Stimulated activated naive CD4-positive, alpha-beta T cell (primary cell): ENCODE measurements at regions not wholly inside any gene's neighbourhood (a gene's known extent, or its start where the extent isn't known, plus 50 kb on each side); places are given as distances from the start of the nearest gene placed in this dataset.

Source experiments
- DNase-seq, 6 experiments: peaks; one replicate each; lab custom pipeline; 2025; lab: John Stamatoyannopoulos, UW

- no peak for DNase-seq
Measured at GRCh38 chr14:104514156-104514848, 65.3 kb upstream of the C14orf180 start.

GRCh38 chr14:104515059-104515810 lies 64.3 kb upstream of the C14orf180 start:
- no peak for DNase-seq

DNA sequence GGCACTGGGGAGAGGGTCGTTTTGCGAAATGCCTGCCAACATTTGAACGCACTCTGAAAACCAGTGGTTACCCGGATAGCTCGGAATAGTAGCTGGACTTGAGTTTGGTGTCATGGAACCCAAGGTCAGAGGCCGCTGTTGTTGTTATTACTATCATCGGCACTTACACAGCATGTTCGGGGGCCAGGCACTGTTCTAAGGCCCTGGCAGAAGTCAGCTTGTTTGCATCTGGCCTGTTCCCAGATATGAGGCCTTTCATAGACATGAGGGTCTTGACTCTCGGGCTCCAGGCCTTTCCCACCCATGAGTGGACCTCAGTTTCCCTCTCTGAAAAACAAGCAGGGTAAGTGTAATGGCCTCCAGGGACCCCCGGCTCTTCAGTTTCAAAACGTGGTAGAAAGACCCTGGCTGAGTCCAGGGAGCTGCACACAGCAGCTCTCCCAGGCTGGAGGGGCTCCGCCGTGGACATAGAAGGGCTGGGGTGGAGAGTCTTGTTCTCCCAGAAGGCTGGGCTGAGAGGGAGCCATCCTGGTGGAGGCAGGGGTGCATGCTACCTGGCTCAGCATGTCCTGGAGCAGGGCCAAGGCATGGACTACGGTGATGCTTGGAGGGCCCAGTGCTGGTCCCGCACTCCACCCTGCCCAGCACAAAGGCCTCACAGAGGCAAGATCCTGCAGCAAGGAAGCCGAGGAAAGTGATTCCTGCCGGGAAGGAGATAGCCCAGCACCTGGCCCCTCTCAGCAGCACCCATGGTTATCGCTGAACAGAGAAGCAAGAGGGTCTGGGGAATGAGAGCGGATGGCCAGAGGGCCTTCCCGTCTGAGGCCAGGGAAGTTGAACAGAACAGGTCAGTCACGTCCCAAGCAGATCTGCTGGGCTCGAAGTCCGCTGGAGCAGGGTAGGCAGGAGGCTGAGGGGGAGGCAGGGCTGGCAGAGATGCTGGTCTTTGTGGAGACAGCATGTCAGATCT lies 63.5 kb upstream of the C14orf180 start:
- no peak for DNase-seq

- no peak for DNase-seq
Measured at GRCh38 chr14:104516906-104517305, 62.7 kb upstream of the C14orf180 start.

GRCh38 chr14:104517426-104517825 lies 62.1 kb upstream of the C14orf180 start:
- DNase-seq, result no peak

GRCh38 chr14:104517867-104518266 lies 61.7 kb upstream of the C14orf180 start:
- no peak for DNase-seq

- DNase-seq, result no peak
Measured at GRCh38 chr14:104518659-104519350, 60.8 kb upstream of the C14orf180 start.

- DNase-seq, result no peak
Measured at GRCh38 chr14:104519721-104520120, 59.8 kb upstream of the C14orf180 start.

GRCh38 chr14:104520620-104521410 lies 58.7 kb upstream of the C14orf180 start:
- no peak for DNase-seq

- no peak for DNase-seq
Measured at GRCh38 chr14:104521816-104522745, 57.5 kb upstream of the C14orf180 start.

- DNase-seq, result no peak
Measured at GRCh38 chr14:104522926-104523545, 56.5 kb upstream of the C14orf180 start.

DNA sequence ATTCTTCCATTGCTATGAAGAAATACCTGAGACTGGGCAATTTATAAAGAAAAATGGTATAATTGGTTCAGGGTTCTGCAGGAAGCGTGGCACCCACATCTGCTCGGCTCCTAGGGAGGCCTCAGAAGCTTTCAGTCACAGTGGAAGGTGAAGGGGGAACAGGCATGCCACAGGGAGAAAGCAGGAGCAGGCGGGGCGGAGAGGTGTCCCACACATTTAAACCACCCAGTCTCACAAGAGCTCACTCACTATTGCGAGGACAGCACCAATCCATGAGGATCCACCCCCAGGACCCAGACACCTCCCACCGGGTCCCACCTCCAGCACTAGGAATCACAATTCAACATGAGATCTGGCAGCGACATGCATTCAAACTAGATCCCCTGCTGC lies 56.0 kb upstream of the C14orf180 start:
- DNase-seq, result no peak

DNA sequence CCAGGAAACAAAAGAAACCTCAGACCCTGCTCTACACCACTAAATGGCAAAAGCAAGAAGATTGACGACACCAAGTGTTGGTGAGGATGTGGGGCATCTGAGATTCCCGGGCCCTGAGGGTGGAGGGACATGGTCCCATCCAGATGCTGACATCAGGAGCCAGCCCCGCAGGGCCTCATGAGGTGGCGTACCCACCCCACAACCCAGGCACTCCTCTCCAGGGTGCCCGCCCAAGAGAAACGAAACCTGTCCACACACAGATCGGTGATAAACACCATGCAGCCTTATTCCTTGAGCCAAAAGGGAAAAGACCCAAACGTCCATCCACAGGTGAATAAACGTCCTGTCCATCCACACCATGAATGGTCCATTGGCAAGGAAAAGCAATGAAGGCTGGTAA lies 54.8 kb upstream of the C14orf180 start:
- DNase-seq, result no peak

DNA sequence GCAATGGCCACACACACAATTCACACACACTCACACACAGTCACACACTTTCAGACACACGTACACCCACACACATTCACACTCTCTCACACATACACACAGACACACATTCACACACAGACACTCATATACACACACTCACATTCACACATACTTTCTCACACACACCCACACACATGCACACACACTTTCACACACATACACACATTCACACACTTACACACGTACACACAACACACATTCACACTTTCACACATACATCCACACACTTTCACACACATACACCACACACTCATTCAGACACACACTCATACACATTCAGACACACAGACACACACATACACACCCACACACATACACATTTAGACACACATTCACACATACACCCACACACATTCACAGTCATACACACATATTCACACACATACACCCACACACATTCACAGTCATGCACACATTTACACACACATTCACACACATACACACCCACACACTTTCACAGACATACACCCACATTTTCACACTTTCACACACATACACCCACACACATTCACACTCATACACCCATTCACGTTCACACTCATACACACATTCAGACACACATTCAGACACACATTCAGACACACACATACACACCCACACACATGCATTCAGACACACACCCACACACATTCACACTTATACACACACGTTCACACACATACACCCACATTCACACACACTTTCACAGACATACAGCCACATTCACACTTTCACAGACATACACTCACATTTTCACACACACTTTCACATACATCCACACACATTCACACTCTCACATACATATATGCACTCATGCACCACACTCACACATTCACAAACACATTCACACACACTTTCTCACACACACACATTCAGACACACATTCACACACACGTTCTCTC lies 52.6 kb upstream of the C14orf180 start:
- DNase-seq, result no peak

DNA sequence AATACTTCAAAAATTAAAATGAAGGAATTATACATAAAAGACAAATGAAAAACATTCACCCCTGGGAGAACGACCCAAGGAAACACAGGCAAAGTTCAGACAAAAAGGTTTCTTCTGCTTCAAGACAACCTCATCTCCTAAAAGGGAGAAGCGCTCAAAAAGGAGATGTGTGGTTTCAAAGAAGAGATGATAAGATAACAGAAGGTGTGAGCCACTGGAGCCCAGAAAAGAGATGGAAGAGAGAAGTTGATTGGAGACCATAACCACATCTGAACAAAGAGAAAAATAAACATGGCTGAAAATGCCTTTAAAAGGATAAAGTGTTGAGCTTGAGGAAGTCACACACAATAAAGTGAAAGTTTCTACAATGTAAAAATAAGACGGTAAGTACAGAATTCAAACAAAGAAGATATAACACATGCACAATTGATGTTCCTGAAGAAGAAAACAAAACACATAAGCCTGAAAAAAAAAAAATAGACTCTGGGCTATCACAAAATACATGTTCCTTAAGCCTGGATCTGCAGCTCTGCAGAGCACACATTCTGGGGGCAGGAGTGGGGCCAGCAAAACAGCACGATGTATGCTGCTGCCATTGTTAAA lies 51.6 kb upstream of the C14orf180 start:
- DNase-seq, result peak in 1 of 6 experiments; percentile 4

GRCh38 chr14:104528496-104528895 lies 51.1 kb upstream of the C14orf180 start:
- no peak for DNase-seq
